ENCODE measurements at regions not wholly inside any gene's neighbourhood (a gene's known extent, or its start where the extent isn't known, plus 50 kb on each side); places are given as distances from the start of the nearest gene placed in this dataset.

DNA sequence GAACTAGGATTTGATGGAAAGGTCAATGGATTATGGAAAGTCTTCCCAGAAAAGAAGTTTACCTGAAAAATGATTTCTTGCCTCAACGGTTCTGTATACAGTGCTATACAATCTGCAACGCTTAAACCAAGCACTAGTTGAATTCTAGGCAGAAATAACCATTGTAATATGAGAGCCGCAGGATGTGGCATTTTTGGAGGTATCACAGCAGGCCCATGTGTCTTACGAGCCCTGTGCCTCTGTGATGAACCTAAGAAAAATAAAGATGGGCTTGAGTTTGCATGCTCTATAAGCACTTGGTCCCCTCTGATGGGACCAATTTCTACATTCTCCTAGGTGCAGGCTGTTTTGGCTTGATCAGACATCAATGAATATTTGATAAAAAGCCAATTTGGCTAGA, 78.7 kb upstream of the RFC3 start:
- no peaks in the 10 kb centered on the region for H3K4me1 ChIP-seq (ENCODE audit: control insufficient read depth, insufficient read depth, low read length)
- whole genome bisulfite sequencing, 2 experiments (ENCODE audit: extremely low coverage in 2 of 2, insufficient read length in 1 of 2): no CpG with 5 or more reads among the region's 4 CpGs
- BruUV-seq (replicated peaks): no TSS peak

More for the DNA sequence above, 78.7 kb upstream of the RFC3 start:
- no peaks in the 10 kb centered on the region for H3K9me1 ChIP-seq (ENCODE audit: insufficient read depth, low read length)
- no peak overlapping the region for H2BK20ac ChIP-seq (ENCODE audit: low read depth, low read length)
- no peak overlapping the region for H3K23ac ChIP-seq (ENCODE audit: low read depth, low read length)
- no peak overlapping the region for H2AK9ac ChIP-seq (replicated peaks; ENCODE audit: low read depth, low read length, poor library complexity)
- no peak overlapping the region for H4K5ac ChIP-seq (ENCODE audit: low read depth, low read length)
- intact Hi-C loops (cut with micrococcal nuclease) (no loop called here), dilution Hi-C loops (cut with HindIII; ENCODE audit: low sequenced_read_pairs, unreplicated experiment) (no loop called here), in situ Hi-C loops (cut with MboI; ENCODE audit: low sequenced_read_pairs) (no loop called here)
- H4K91ac ChIP-seq (ENCODE audit: insufficient read depth, low read depth, low read length): no peak overlapping the region
- no peak overlapping the region for H2BK5ac ChIP-seq (ENCODE audit: low read depth, low read length, poor library complexity, severe bottlenecking)
- H2BK15ac ChIP-seq (ENCODE audit: low read depth, low read length): no peak overlapping the region
- H3K56ac ChIP-seq (ENCODE audit: extremely low read depth, insufficient read depth, low read length): no peak overlapping the region
- H3K9ac ChIP-seq (ENCODE audit: low read depth, low read length): no peak overlapping the region
- no peaks in the 10 kb centered on the region for H3K36me3 ChIP-seq (ENCODE audit: control insufficient read depth, insufficient read depth, low read length)
- no peak overlapping the region for H3K4ac ChIP-seq (ENCODE audit: low read depth, low read length)
- H3K27ac ChIP-seq (ENCODE audit: insufficient read depth, low read length): no peak overlapping the region
- peaks cover 6% of the 10 kb centered on the region for H3K27me3 ChIP-seq (ENCODE audit: control insufficient read depth, insufficient read depth, low read length)
- no peak overlapping the region for H2AFZ ChIP-seq (replicated peaks; ENCODE audit: low read length, poor library complexity)
- no peak overlapping the region for H3K4me2 ChIP-seq (ENCODE audit: low read depth, low read length)
- TF ChIP-seq RCOR1 (IDR thresholded peaks at IDR 0.05; ENCODE audit: insufficient replicate concordance, low read length) (no peak), CEBPB (IDR thresholded peaks at IDR 0.05; ENCODE audit: low read depth, low read length) (no peak)
- H3K14ac ChIP-seq (replicated peaks; ENCODE audit: low read depth, low read length): no peak overlapping the region
- H3K4me3 ChIP-seq (ENCODE audit: insufficient read depth, low read depth, low read length): no peak overlapping the region
- H2BK120ac ChIP-seq (ENCODE audit: low read depth, low read length): no peak overlapping the region
- H3K79me1 ChIP-seq (ENCODE audit: low read depth in 1 of 2, low read length in 2 of 2): no peaks in the 10 kb centered on the region
- POLR2A ChIA-PET (ENCODE audit: unreplicated experiment): no interaction called here
- CTCF ChIA-PET: no interaction called here
- H2AK5ac ChIP-seq (ENCODE audit: low read depth, low read length): no peak overlapping the region
- H4K8ac ChIP-seq (ENCODE audit: low read depth in 2 of 2, low read length in 2 of 2): no peak overlapping the region
- no peaks in the 10 kb centered on the region for H4K20me1 ChIP-seq (ENCODE audit: insufficient read depth, low read length)
- H3K18ac ChIP-seq (ENCODE audit: low read depth, low read length): no peak overlapping the region
- no peaks in the 10 kb centered on the region for H3K9me3 ChIP-seq (ENCODE audit: control insufficient read depth, insufficient read depth, low read length)
- DNase-seq: no peak
- no peak for ATAC-seq (ENCODE audit: low read depth)

Data from IMR-90 (cell line).